DND-41 (cell line): ENCODE measurements at regions not wholly inside any gene's neighbourhood (a gene's known extent, or its start where the extent isn't known, plus 50 kb on each side); places are given as distances from the start of the nearest gene placed in this dataset.

Experiments used
- CTCF ChIP-seq: IDR thresholded peaks from 2 replicates; pipeline ENCODE4 v1.5.1; 2012; ENCODE audit warnings: borderline replicate concordance, low read length, moderate library complexity, mild to moderate bottlenecking; ENCODE audit not compliant: poor library complexity, severe bottlenecking; ENCODE audit errors: extremely low read depth
- EZH2 ChIP-seq: IDR thresholded peaks from 3 replicates; pipeline ENCODE4 v1.6.1; 2012; ENCODE audit warnings: borderline replicate concordance, low read depth, mild to moderate bottlenecking, moderate library complexity, low read length, inconsistent platforms; ENCODE audit not compliant: severe bottlenecking

DNA sequence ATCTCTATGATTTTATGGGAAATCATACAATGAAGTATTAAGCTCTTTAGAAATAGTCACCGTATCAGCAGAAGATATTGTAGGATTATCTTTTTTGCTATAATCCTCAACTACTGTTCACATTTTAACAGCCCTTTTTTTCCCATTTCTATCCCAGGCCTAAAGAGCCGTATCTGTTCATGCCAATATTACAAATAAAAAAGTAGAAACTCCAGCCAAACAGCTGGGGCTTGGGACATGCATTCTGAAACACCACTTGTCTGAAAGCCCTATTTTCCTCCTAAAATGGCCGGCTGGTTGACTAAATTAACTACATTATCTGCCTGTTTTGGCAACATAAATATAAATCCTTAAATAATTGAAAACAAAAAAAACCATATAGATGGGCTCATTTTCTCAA lies 477.8 kb downstream of the CDH2 start:
- TF ChIP-seq CTCF = no peak
- TF ChIP-seq EZH2 = no peak
